ENCODE measurements at regions not wholly inside any gene's neighbourhood (a gene's known extent, or its start where the extent isn't known, plus 50 kb on each side); places are given as distances from the start of the nearest gene placed in this dataset.
"Not testable (repeated sequence)": the region's sequence is repeated elsewhere in the genome, so short reads cannot be mapped to it uniquely, and the experiment has no call there.

GRCh38 chr1:213324859-213325258 is 273.8 kb downstream of the RPS6KC1 start:
- no peak for DNase-seq (ENCODE audit: low read depth in 3 of 3, low spot score in 2 of 3)

- no peak for DNase-seq (ENCODE audit: low read depth in 3 of 3, low spot score in 2 of 3)
These were observed 274.4 kb downstream of the RPS6KC1 start for GRCh38 chr1:213325482-213325881.

- no peak for DNase-seq (ENCODE audit: low read depth in 3 of 3, low spot score in 2 of 3)
These were observed 275.4 kb downstream of the RPS6KC1 start for GRCh38 chr1:213326281-213327016.

GRCh38 chr1:213327017-213327667 is 276.1 kb downstream of the RPS6KC1 start:
- DNase-seq (ENCODE audit: low read depth in 3 of 3, low spot score in 2 of 3), result no peak

- no peak for DNase-seq (ENCODE audit: low read depth in 3 of 3, low spot score in 2 of 3)
These were observed 278.5 kb downstream of the RPS6KC1 start for GRCh38 chr1:213329406-213330008.

- no peak for DNase-seq (ENCODE audit: low read depth in 3 of 3, low spot score in 2 of 3)
These were observed 279.2 kb downstream of the RPS6KC1 start for GRCh38 chr1:213330281-213330680.

GRCh38 chr1:213331631-213332175 is 280.7 kb downstream of the RPS6KC1 start:
- DNase-seq (ENCODE audit: low read depth in 3 of 3, low spot score in 2 of 3), result no peak

- no peak for DNase-seq (ENCODE audit: low read depth in 3 of 3, low spot score in 2 of 3)
These were observed 281.4 kb downstream of the RPS6KC1 start for GRCh38 chr1:213332491-213332890.

GRCh38 chr1:213333121-213333520 is 282.1 kb downstream of the RPS6KC1 start:
- no peak for DNase-seq (ENCODE audit: low read depth in 3 of 3, low spot score in 2 of 3)

GRCh38 chr1:213335084-213335483 is 284.0 kb downstream of the RPS6KC1 start:
- DNase-seq (ENCODE audit: low read depth in 3 of 3, low spot score in 2 of 3), result no peak

- DNase-seq (ENCODE audit: low read depth in 3 of 3, low spot score in 2 of 3), result no peak
These were observed 286.1 kb downstream of the RPS6KC1 start for GRCh38 chr1:213337025-213337678.

- DNase-seq (ENCODE audit: low read depth in 3 of 3, low spot score in 2 of 3), result no peak
These were observed 289.6 kb downstream of the RPS6KC1 start for GRCh38 chr1:213340593-213340992.

- DNase-seq (ENCODE audit: low read depth in 3 of 3, low spot score in 2 of 3), result no peak
These were observed 294.6 kb downstream of the RPS6KC1 start for GRCh38 chr1:213345621-213346020.

- DNase-seq (ENCODE audit: low read depth in 3 of 3, low spot score in 2 of 3), result no peak
These were observed 306.4 kb downstream of the RPS6KC1 start for GRCh38 chr1:213357403-213357802.

- not testable (repeated sequence) for DNase-seq (ENCODE audit: low read depth in 3 of 3, low spot score in 2 of 3)
These were observed 307.3 kb downstream of the RPS6KC1 start for GRCh38 chr1:213358368-213358767.

- no peak for DNase-seq (ENCODE audit: low read depth in 3 of 3, low spot score in 2 of 3)
These were observed 311.6 kb downstream of the RPS6KC1 start for GRCh38 chr1:213362598-213362997.

GRCh38 chr1:213366141-213366831 is 315.2 kb downstream of the RPS6KC1 start:
- DNase-seq (ENCODE audit: low read depth in 3 of 3, low spot score in 2 of 3), result no peak

- DNase-seq (ENCODE audit: low read depth in 3 of 3, low spot score in 2 of 3), result no peak
These were observed 318.4 kb downstream of the RPS6KC1 start for GRCh38 chr1:213369465-213369864.

- no peak for DNase-seq (ENCODE audit: low read depth in 3 of 3, low spot score in 2 of 3)
These were observed 319.5 kb downstream of the RPS6KC1 start for GRCh38 chr1:213370523-213370922.

GRCh38 chr1:213371525-213371846 is 320.4 kb downstream of the RPS6KC1 start:
- no peak for DNase-seq (ENCODE audit: low read depth in 3 of 3, low spot score in 2 of 3)

Data from right renal cortex interstitium (tissue), 3 donors.